Smooth muscle cell (in vitro differentiated cells): ENCODE measurements at regions not wholly inside any gene's neighbourhood (a gene's known extent, or its start where the extent isn't known, plus 50 kb on each side); places are given as distances from the start of the nearest gene placed in this dataset.

Experiments
- DNase-seq: peaks from one replicate; lab custom pipeline; 2025; ENCODE audit not compliant: unreplicated experiment; lab: John Stamatoyannopoulos, UW
- H2AFZ ChIP-seq: fragments of 200-600 bp; sonication (generic); 2 replicates; pipeline ENCODE4 v1.6.0; 2016; ENCODE audit warnings: antibody characterized with exemption, low read depth, mild to moderate bottlenecking
- H3F3A ChIP-seq: fragments of 200-600 bp; sonication (generic); 2 replicates; pipeline ENCODE4 v1.6.0; 2017; ENCODE audit warnings: antibody characterized with exemption, low read depth
- H3K27ac ChIP-seq: fragments of 200-600 bp; sonication (generic); 2 replicates; pipeline ENCODE4 v1.5.1; 2016; ENCODE audit warnings: low read depth, mild to moderate bottlenecking
- H3K27me3 ChIP-seq: fragments of 200-600 bp; sonication (generic); 2 replicates; pipeline ENCODE4 v1.6.1; 2016; ENCODE audit warnings: low read depth, mild to moderate bottlenecking
- H3K36me3 ChIP-seq: fragments of 200-600 bp; sonication (generic); 2 replicates; pipeline ENCODE4 v1.5.1; 2016; ENCODE audit warnings: low read depth
- H3K4me1 ChIP-seq: fragments of 200-600 bp; sonication (generic); 2 replicates; pipeline ENCODE4 v1.5.1; 2016; ENCODE audit warnings: low read depth
- H3K4me2 ChIP-seq: fragments of 200-600 bp; sonication (generic); 2 replicates; pipeline ENCODE4 v1.6.0; 2016; ENCODE audit warnings: mild to moderate bottlenecking
- H3K4me3 ChIP-seq: fragments of 200-600 bp; sonication (generic); 2 replicates; pipeline ENCODE4 v1.5.1; 2016; ENCODE audit warnings: mild to moderate bottlenecking
- H3K79me2 ChIP-seq: fragments of 200-600 bp; sonication (generic); 2 replicates; pipeline ENCODE4 v1.6.0; 2016; ENCODE audit warnings: low read depth, mild to moderate bottlenecking
- H3K9ac ChIP-seq: fragments of 200-600 bp; sonication (generic); 2 replicates; pipeline ENCODE4 v1.6.0; 2016; ENCODE audit warnings: low read depth
- H3K9me3 ChIP-seq: fragments of 200-600 bp; sonication (generic); replicated peaks from 2 replicates; pipeline ENCODE4 v1.5.1; 2016; ENCODE audit warnings: low read depth
- H4K20me1 ChIP-seq: fragments of 200-600 bp; sonication (generic); 2 replicates; pipeline ENCODE4 v1.6.0; 2016; ENCODE audit warnings: low read depth
- CTCF ChIP-seq: fragments of 200-600 bp; sonication (generic); IDR thresholded peaks from 2 replicates; pipeline ENCODE4 v1.5.1; 2017; ENCODE audit warnings: borderline replicate concordance, mild to moderate bottlenecking, antibody characterized with exemption; ENCODE audit not compliant: insufficient read depth, poor library complexity, severe bottlenecking
- whole genome bisulfite sequencing: methylation state at CpG from one replicate; pipeline ENCODE4 v1.1.7; 2016; ENCODE audit warnings: low lambda C conversion rate; 5-methylcytosine and 5-hydroxymethylcytosine counted together

GRCh38 chr6:23879816-23880215 is 246.2 kb upstream of the NRSN1 start:
- H3K36me3 ChIP-seq: no peaks in the 10 kb centered on the region
- DNase-seq: no peak
- no peak overlapping the region for H2AFZ ChIP-seq
- no peak overlapping the region for H3K27ac ChIP-seq
- H3K27me3 ChIP-seq: no peaks in the 10 kb centered on the region
- 95% methylated on average over 3 of the region's 3 CpGs for WGBS
- H3K79me2 ChIP-seq: no peaks in the 10 kb centered on the region
- H3K4me2 ChIP-seq: no peak overlapping the region
- H3F3A ChIP-seq: no peaks in the 10 kb centered on the region
- H4K20me1 ChIP-seq: no peaks in the 10 kb centered on the region
- no peak overlapping the region for H3K4me3 ChIP-seq
- no peaks in the 10 kb centered on the region for H3K9me3 ChIP-seq
- H3K9ac ChIP-seq: no peak overlapping the region
- no peaks in the 10 kb centered on the region for H3K4me1 ChIP-seq
- no peak for TF ChIP-seq CTCF

- Histone ChIP-seq H2AFZ (peak overlapping the region; percentile 29), H3K4me3 (no peak overlapping the region), H3K79me2 (no peaks in the 10 kb centered on the region), H3F3A (no peaks in the 10 kb centered on the region), H3K27me3 (no peaks in the 10 kb centered on the region), H3K4me2 (no peak overlapping the region), H3K9ac (no peak overlapping the region), H4K20me1 (no peaks in the 10 kb centered on the region), H3K4me1 (no peaks in the 10 kb centered on the region), H3K9me3 (no peaks in the 10 kb centered on the region), H3K27ac (no peak overlapping the region), H3K36me3 (no peaks in the 10 kb centered on the region)
- no peak for DNase-seq
- WGBS: 80% methylated on average over 3 of the region's 3 CpGs
- no peak for TF ChIP-seq CTCF
Measured at GRCh38 chr6:23890543-23891227, 235.3 kb upstream of the NRSN1 start.

- Histone ChIP-seq H3K4me2 (no peak overlapping the region), H4K20me1 (no peaks in the 10 kb centered on the region), H3K36me3 (no peaks in the 10 kb centered on the region), H2AFZ (no peak overlapping the region), H3K27ac (no peak overlapping the region), H3K9ac (no peak overlapping the region), H3F3A (no peaks in the 10 kb centered on the region), H3K9me3 (no peaks in the 10 kb centered on the region), H3K4me1 (no peaks in the 10 kb centered on the region), H3K4me3 (no peak overlapping the region), H3K79me2 (no peaks in the 10 kb centered on the region), H3K27me3 (no peaks in the 10 kb centered on the region)
- no peak for TF ChIP-seq CTCF
- DNase-seq: no peak
- WGBS: 65% methylated on average over 8 of the region's 8 CpGs
Measured at GRCh38 chr6:23905133-23905815, 220.7 kb upstream of the NRSN1 start.
